ENCODE measurements at regions not wholly inside any gene's neighbourhood (a gene's known extent, or its start where the extent isn't known, plus 50 kb on each side); places are given as distances from the start of the nearest gene placed in this dataset.
A peak's percentile ranks its signal among the peaks of the same experiment; 100 is the strongest.
"Not testable (repeated sequence)": the region's sequence is repeated elsewhere in the genome, so short reads cannot be mapped to it uniquely, and the experiment has no call there.

- H3K36me3 ChIP-seq (ENCODE audit: control insufficient read depth, insufficient read depth, low read length); H3K27ac ChIP-seq (ENCODE audit: low read length); H3K4me1 ChIP-seq (ENCODE audit: control insufficient read depth, insufficient read depth, low read length); H3K27me3 ChIP-seq (ENCODE audit: control insufficient read depth, insufficient read depth, low read length); H3K4me3 ChIP-seq (ENCODE audit: low read length); H3K9me3 ChIP-seq (replicated peaks; ENCODE audit: control insufficient read depth, low read depth, low read length): not testable (repeated sequence)
- 69% methylated on average over 1 of the region's 11 CpGs for WGBS (ENCODE audit: insufficient coverage)
- DNase-seq = peak; percentile 13
These were observed 61.9 kb downstream of the NPIPB5 start for GRCh38 chr16:22572331-22573224.

DNA sequence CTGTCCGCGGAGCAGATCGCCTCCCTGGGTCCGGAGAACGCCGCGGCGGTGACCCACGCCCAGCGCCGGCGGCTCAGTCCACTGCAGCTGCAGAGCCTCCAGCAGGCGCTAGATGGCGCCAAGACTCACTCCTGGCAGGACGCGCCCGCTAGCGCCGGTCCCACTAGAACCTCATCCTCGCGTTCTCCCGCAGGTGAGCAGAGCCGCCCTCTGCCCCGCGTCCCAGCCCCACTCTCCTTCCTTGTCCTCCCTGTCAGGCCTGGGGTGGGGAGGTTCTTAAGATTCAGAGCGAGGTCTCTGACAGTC lies 62.5 kb downstream of the NPIPB5 start:
- no CpG with 5 or more reads among the region's 26 CpGs for WGBS (ENCODE audit: insufficient coverage)
- not testable (repeated sequence) for H3K9me3 ChIP-seq (replicated peaks; ENCODE audit: control insufficient read depth, low read depth, low read length); DNase-seq; H3K27me3 ChIP-seq (ENCODE audit: control insufficient read depth, insufficient read depth, low read length); H3K36me3 ChIP-seq (ENCODE audit: control insufficient read depth, insufficient read depth, low read length); H3K27ac ChIP-seq (ENCODE audit: low read length); H3K4me3 ChIP-seq (ENCODE audit: low read length); H3K4me1 ChIP-seq (ENCODE audit: control insufficient read depth, insufficient read depth, low read length)

DNA sequence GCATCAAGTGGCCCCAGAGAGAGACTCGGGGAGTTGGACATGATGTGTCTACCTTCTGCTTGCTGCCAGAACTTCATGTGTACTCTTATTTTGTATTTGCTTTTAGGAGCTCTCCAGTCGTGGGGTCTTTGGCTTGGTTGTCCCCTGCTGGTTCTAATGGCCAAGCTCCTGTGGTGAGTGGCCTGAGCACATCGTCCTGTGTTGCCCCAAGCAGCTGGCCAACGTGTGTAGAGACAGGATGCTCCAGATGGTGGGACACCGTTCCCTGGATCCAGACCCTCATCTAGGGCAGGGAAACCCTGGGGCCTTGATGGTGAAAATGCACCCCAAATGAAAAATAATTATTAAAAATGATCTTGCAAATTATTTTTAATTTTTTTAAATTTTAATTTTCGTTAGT lies 65.8 kb downstream of the NPIPB5 start:
- DNase-seq; H3K4me1 ChIP-seq (ENCODE audit: control insufficient read depth, insufficient read depth, low read length); H3K36me3 ChIP-seq (ENCODE audit: control insufficient read depth, insufficient read depth, low read length); H3K9me3 ChIP-seq (replicated peaks; ENCODE audit: control insufficient read depth, low read depth, low read length); H3K4me3 ChIP-seq (ENCODE audit: low read length); H3K27me3 ChIP-seq (ENCODE audit: control insufficient read depth, insufficient read depth, low read length); H3K27ac ChIP-seq (ENCODE audit: low read length): not testable (repeated sequence)
- 51% methylated on average over 3 of the region's 6 CpGs for WGBS (ENCODE audit: insufficient coverage)

GRCh38 chr16:22583195-22583594 lies 72.5 kb downstream of the NPIPB5 start:
- not testable (repeated sequence) for H3K27ac ChIP-seq (ENCODE audit: low read length); H3K27me3 ChIP-seq (ENCODE audit: control insufficient read depth, insufficient read depth, low read length); H3K9me3 ChIP-seq (replicated peaks; ENCODE audit: control insufficient read depth, low read depth, low read length); H3K36me3 ChIP-seq (ENCODE audit: control insufficient read depth, insufficient read depth, low read length); H3K4me3 ChIP-seq (ENCODE audit: low read length); H3K4me1 ChIP-seq (ENCODE audit: control insufficient read depth, insufficient read depth, low read length); DNase-seq
- WGBS (ENCODE audit: insufficient coverage) = 100% methylated on average over 2 of the region's 6 CpGs

DNA sequence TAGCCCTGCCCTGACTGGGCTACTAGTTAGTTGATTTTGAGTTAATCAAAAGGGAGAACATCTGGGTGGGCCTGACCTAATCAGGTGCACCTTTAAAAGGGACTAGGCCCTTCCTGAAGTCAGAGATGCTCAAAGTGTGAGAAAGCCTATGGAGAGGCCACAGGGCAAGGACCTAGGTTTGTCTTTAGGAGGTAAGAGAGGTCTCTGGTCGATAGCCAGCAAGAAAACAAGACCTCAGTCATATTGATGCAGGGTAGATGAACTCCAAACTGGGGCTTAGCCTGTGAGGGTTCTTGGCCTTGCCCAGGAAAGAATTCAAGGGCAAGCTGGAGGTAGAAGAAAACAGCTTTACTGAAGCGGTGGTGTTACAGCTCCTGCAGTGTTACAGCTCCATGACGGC lies 73.8 kb downstream of the NPIPB5 start:
- no CpG with 5 or more reads among the region's 3 CpGs for WGBS (ENCODE audit: insufficient coverage)
- not testable (repeated sequence) for H3K4me3 ChIP-seq (ENCODE audit: low read length); H3K9me3 ChIP-seq (replicated peaks; ENCODE audit: control insufficient read depth, low read depth, low read length); DNase-seq; H3K4me1 ChIP-seq (ENCODE audit: control insufficient read depth, insufficient read depth, low read length); H3K27ac ChIP-seq (ENCODE audit: low read length); H3K36me3 ChIP-seq (ENCODE audit: control insufficient read depth, insufficient read depth, low read length); H3K27me3 ChIP-seq (ENCODE audit: control insufficient read depth, insufficient read depth, low read length)

DNA sequence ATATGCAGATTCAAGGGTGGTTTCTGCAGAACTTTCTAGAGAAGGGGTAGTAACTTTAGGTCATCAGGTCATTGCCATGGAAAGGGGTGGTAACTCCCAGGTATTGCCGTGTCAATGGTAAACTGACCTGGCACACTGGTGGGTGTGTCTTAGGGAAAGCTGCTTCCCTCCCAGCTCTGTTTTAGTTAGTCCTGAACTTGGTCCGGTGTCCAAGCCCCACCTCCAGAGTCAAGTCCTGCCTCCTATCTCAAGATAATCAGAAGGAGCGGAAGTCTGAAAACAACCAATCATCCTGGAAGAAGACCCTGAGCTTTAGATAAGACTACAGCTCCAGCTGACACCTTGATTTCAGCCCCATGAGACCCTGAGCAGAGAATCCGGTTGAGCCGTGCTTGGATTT lies 74.2 kb downstream of the NPIPB5 start:
- not testable (repeated sequence) for H3K4me1 ChIP-seq (ENCODE audit: control insufficient read depth, insufficient read depth, low read length); H3K36me3 ChIP-seq (ENCODE audit: control insufficient read depth, insufficient read depth, low read length); H3K9me3 ChIP-seq (replicated peaks; ENCODE audit: control insufficient read depth, low read depth, low read length); H3K27ac ChIP-seq (ENCODE audit: low read length); H3K27me3 ChIP-seq (ENCODE audit: control insufficient read depth, insufficient read depth, low read length); H3K4me3 ChIP-seq (ENCODE audit: low read length); DNase-seq
- WGBS (ENCODE audit: insufficient coverage) = no CpG with 5 or more reads among the region's 5 CpGs

DNA sequence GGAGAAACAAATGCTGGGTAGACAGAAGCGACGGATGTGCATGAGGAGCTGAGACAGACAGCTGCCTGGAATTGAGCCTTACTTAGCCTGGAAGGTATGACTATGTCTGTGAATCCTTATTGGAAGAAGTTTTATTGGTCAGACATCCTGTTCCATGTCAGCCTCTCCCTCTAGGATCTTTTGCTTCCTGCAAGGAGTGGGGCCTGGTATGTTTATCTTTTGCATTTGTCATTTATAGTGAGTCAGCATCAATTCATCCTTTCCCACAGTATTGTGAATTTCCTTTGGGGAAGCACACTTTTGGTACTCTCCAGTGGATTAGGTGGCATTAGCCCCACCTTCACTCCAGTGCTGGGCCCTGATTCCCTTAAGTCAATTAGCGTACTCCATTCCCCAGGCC lies 74.7 kb downstream of the NPIPB5 start:
- not testable (repeated sequence) for H3K27ac ChIP-seq (ENCODE audit: low read length); H3K9me3 ChIP-seq (replicated peaks; ENCODE audit: control insufficient read depth, low read depth, low read length); DNase-seq; H3K27me3 ChIP-seq (ENCODE audit: control insufficient read depth, insufficient read depth, low read length); H3K36me3 ChIP-seq (ENCODE audit: control insufficient read depth, insufficient read depth, low read length); H3K4me3 ChIP-seq (ENCODE audit: low read length); H3K4me1 ChIP-seq (ENCODE audit: control insufficient read depth, insufficient read depth, low read length)
- WGBS (ENCODE audit: insufficient coverage) = no CpG with 5 or more reads among the region's 3 CpGs

- H3K27me3 ChIP-seq (ENCODE audit: control insufficient read depth, insufficient read depth, low read length); H3K4me1 ChIP-seq (ENCODE audit: control insufficient read depth, insufficient read depth, low read length); H3K9me3 ChIP-seq (replicated peaks; ENCODE audit: control insufficient read depth, low read depth, low read length); H3K4me3 ChIP-seq (ENCODE audit: low read length); DNase-seq; H3K27ac ChIP-seq (ENCODE audit: low read length); H3K36me3 ChIP-seq (ENCODE audit: control insufficient read depth, insufficient read depth, low read length): not testable (repeated sequence)
- WGBS (ENCODE audit: insufficient coverage) = no CpG with 5 or more reads among the region's 5 CpGs
These were observed 76.0 kb downstream of the NPIPB5 start for GRCh38 chr16:22586732-22587131.

GRCh38 chr16:22589757-22590156 lies 79.1 kb downstream of the NPIPB5 start:
- not testable (repeated sequence) for DNase-seq; H3K4me1 ChIP-seq (ENCODE audit: control insufficient read depth, insufficient read depth, low read length); H3K4me3 ChIP-seq (ENCODE audit: low read length); H3K36me3 ChIP-seq (ENCODE audit: control insufficient read depth, insufficient read depth, low read length); H3K27me3 ChIP-seq (ENCODE audit: control insufficient read depth, insufficient read depth, low read length); H3K27ac ChIP-seq (ENCODE audit: low read length); H3K9me3 ChIP-seq (replicated peaks; ENCODE audit: control insufficient read depth, low read depth, low read length)
- WGBS (ENCODE audit: insufficient coverage) = 94% methylated on average over 3 of the region's 4 CpGs

DNA sequence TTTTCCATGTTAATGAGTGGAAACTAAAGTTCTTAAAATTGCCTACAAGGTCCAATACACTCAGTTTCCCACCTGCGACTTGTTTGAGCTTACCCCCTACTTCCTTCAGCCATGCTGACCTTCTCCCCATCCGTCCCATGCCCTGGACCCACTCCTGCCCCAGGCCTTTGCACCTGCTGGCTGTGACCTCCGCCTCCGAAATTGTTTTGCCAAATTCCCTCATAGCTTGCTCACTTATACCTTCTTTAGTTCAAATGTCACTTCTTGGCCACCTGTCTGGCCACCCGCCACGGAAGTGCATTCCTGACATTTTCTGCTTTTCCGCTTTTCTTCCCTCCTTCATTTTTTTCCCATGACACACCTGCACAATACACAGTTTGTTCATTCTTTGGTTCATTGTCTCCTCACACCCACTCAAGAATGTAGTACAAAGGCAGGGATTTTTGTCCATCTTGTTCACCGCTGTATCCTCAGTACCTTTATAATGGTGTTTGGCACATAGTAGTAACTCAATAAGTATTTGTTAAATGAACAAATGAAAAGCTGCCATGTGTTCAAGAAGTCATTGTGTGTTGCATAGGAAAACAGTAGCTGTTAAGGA lies 85.9 kb downstream of the NPIPB5 start:
- not testable (repeated sequence) for H3K4me3 ChIP-seq (ENCODE audit: low read length); H3K9me3 ChIP-seq (replicated peaks; ENCODE audit: control insufficient read depth, low read depth, low read length); H3K27me3 ChIP-seq (ENCODE audit: control insufficient read depth, insufficient read depth, low read length); H3K36me3 ChIP-seq (ENCODE audit: control insufficient read depth, insufficient read depth, low read length); H3K27ac ChIP-seq (ENCODE audit: low read length); DNase-seq; H3K4me1 ChIP-seq (ENCODE audit: control insufficient read depth, insufficient read depth, low read length)
- no CpG with 5 or more reads among the region's 8 CpGs for WGBS (ENCODE audit: insufficient coverage)

GRCh38 chr16:22603744-22604143 lies 93.1 kb downstream of the NPIPB5 start:
- not testable (repeated sequence) for H3K27ac ChIP-seq (ENCODE audit: low read length); H3K4me3 ChIP-seq (ENCODE audit: low read length); H3K27me3 ChIP-seq (ENCODE audit: control insufficient read depth, insufficient read depth, low read length); H3K4me1 ChIP-seq (ENCODE audit: control insufficient read depth, insufficient read depth, low read length); H3K36me3 ChIP-seq (ENCODE audit: control insufficient read depth, insufficient read depth, low read length); H3K9me3 ChIP-seq (replicated peaks; ENCODE audit: control insufficient read depth, low read depth, low read length); DNase-seq
- WGBS (ENCODE audit: insufficient coverage) = no CpG with 5 or more reads among the region's 11 CpGs
